ENCODE measurements at regions not wholly inside any gene's neighbourhood (a gene's known extent, or its start where the extent isn't known, plus 50 kb on each side); places are given as distances from the start of the nearest gene placed in this dataset.

- TF ChIP-seq CTCF (IDR thresholded peaks at IDR 0.05) = no peak
- no peak for TF ChIP-seq CREB1 (CRISPR knock-in tag; IDR thresholded peaks at IDR 0.05)
- TF ChIP-seq, protein P1, sequence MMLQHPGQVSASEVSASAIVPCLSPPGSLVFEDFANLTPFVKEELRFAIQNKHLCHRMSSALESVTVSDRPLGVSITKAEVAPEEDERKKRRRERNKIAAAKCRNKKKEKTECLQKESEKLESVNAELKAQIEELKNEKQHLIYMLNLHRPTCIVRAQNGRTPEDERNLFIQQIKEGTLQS (CRISPR knock-in tag; conservative IDR thresholded peaks at IDR 0.05) = no peak
- no peak for TF ChIP-seq FOXP4 (CRISPR knock-in tag; IDR thresholded peaks at IDR 0.05)
- TF ChIP-seq TEAD1 (CRISPR knock-in tag; IDR thresholded peaks at IDR 0.05) = no peak
- TF ChIP-seq ZNF281 (CRISPR knock-in tag; IDR thresholded peaks at IDR 0.05) = no peak
- TF ChIP-seq ZNF219 (CRISPR knock-in tag; IDR thresholded peaks at IDR 0.05; ENCODE audit: borderline replicate concordance) = no peak
- TF ChIP-seq ATF2 (CRISPR knock-in tag; IDR thresholded peaks at IDR 0.05; ENCODE audit: borderline replicate concordance, low read depth) = no peak
Observed at GRCh38 chr14:98182393-98183055, 1089.5 kb downstream of the BCL11B start.

Data from WTC11 (cell line).